GM21619 (cell line): ENCODE measurements at regions not wholly inside any gene's neighbourhood (a gene's known extent, or its start where the extent isn't known, plus 50 kb on each side); places are given as distances from the start of the nearest gene placed in this dataset.
A peak's percentile ranks its signal among the peaks of the same experiment; 100 is the strongest.
"Not testable (repeated sequence)": the region's sequence is repeated elsewhere in the genome, so short reads cannot be mapped to it uniquely, and the experiment has no call there.

ENCODE experiments used
- ATAC-seq: cut with Tn5 transposase; IDR thresholded peaks from one replicate; pipeline ENCODE4 v1.9.1; 2021; ENCODE audit not compliant: unreplicated experiment

DNA sequence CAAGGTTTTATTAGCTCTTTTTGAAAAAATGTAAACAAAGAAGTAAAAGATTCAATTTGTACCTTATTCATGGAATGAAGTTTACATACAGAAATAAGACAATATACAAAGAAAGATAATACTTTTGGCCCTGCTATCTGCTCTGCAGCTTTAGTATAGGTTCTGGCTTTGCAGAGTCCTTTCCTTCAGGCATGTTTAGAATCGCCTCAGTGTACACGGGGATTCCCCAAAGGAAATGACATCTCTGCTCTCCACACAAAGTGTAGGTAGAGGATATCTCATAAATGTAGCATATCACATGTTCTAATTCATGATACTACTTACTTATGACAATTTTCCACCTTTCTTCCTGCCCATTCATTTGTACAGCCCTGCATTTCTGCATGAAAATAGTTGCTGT is 222.6 kb upstream of the DPYD start:
- ATAC-seq = no peak

- no peak for ATAC-seq
These were observed 212.3 kb upstream of the DPYD start for GRCh38 chr1:98133131-98133530.

DNA sequence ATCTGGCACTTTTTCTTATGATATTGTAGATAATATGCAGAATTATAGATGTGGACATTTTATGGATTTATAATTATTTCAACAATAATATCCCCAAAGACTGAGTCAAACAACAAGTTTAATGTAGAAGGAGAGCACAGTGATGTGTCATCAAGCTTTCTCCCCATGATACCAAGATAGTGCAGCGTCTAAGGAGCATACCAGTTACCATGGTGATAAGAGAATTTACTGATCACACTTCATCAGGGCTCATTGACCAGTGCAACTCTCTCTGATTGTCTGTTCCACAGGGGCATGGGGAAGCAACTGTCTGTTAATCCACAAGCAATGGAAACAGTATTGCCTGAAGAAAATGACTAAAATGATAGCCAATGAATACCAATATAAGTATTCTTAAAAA is 209.6 kb upstream of the DPYD start:
- ATAC-seq = no peak

DNA sequence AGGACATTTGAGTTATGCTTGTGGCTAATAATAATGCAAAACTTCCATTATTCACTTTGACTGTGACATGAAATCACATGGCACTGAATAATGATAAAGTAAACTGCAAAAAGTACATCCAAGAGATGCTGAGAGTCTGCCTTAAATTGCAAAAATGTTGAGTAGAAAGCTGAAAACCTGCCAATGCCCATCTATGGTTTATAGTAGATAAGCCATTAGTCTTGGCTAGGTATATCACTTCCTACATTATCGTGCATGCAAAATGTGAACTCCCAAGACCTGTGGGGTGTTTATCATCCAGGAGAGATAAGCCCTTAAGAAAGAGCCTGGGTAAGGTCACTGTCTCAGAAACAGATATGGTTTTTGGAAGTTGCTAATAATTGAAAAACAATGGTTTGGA is 208.7 kb upstream of the DPYD start:
- ATAC-seq = no peak

GRCh38 chr1:98126740-98127139 is 205.9 kb upstream of the DPYD start:
- no peak for ATAC-seq

- ATAC-seq = no peak
These were observed 200.8 kb upstream of the DPYD start for GRCh38 chr1:98121646-98122045.

DNA sequence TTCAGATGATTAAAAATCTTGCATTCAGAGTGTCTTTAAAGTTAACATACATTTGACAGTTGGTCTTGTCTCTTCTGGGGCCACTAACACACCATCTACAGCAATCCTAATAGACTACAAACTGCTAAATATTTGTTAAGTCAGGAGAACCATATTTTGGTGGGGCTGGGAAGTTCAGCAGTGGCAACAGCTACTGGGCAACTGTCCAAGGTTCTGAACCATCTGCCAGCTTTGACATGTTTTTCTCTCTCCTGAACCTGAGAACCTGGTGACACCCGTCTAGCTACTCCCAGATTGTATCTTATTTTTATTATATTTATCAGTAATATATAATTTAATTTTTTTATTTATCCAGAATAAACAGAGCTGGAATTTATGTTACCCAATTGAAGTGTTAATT is 199.0 kb upstream of the DPYD start:
- ATAC-seq = no peak

DNA sequence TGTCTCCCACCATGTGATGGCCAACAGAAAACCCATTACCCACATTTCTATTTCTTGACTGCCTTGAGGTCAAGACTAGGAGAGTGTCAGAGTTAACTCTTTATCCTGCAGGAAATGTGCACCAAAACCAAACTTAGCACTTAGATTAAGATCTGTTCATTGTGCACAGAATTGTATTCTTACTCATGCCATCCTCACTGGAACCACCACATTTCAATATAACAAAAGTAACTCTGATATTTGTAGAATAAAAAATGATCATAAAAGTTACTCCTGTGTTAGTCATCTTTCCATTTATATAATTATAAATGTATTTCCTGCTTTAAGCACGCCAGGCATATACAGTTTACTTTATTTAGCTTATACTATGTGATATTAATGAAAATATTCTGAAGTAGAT is 193.0 kb upstream of the DPYD start:
- no peak for ATAC-seq

DNA sequence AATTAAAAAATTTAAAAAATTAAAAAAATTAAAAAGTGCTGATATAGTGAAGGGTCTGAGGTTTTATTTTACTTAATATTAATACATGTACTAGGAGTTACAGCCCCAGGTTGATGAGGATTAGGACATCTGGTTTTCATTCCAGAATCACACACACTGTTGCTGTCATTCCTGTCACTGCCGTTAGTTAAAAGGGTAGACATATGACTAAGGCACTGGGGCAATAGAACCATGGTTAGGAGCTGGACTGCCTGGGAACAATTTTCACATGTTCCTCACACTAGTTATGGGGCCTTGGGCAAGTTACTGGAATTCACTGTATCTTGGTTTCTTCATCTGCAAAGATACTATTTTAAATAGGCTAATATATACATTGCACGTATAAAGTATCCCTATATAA is 191.8 kb upstream of the DPYD start:
- no peak for ATAC-seq

GRCh38 chr1:98110674-98111073 is 189.8 kb upstream of the DPYD start:
- no peak for ATAC-seq

GRCh38 chr1:98108378-98108777 is 187.5 kb upstream of the DPYD start:
- not testable (repeated sequence) for ATAC-seq

GRCh38 chr1:98107256-98107655 is 186.4 kb upstream of the DPYD start:
- no peak for ATAC-seq

GRCh38 chr1:98104289-98104688 is 183.5 kb upstream of the DPYD start:
- ATAC-seq = no peak

DNA sequence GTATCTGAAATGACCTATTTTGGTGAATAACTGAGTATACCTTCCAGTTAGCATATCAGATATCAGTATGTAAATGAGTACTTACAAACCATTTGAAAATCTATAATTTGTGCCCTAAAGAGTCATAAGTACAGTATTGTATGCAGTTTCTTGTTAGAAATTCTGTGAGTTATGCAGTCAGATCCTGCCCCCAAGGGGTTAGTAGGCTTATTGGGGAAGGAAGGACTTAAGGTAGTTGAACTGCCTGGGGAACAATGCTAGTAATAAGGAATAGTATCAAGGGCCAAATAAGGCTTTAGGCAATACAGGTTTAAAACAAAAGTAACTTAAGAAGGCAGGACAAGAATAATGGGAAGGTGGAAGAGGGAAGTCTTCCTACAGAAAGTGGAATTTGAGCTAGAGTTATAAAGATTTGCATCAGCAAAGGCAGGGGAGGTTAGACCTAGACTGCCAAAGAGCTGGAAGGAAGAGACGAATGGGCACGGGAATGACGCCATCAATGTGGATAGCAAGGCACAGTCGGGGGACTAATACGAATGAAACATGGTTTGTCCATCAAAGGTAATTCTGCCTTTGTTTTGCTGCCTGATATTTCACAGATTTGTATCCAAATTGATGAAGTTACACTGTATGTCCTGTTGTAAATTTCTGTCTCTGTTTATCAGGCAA is 182.9 kb upstream of the DPYD start:
- ATAC-seq = no peak

DNA sequence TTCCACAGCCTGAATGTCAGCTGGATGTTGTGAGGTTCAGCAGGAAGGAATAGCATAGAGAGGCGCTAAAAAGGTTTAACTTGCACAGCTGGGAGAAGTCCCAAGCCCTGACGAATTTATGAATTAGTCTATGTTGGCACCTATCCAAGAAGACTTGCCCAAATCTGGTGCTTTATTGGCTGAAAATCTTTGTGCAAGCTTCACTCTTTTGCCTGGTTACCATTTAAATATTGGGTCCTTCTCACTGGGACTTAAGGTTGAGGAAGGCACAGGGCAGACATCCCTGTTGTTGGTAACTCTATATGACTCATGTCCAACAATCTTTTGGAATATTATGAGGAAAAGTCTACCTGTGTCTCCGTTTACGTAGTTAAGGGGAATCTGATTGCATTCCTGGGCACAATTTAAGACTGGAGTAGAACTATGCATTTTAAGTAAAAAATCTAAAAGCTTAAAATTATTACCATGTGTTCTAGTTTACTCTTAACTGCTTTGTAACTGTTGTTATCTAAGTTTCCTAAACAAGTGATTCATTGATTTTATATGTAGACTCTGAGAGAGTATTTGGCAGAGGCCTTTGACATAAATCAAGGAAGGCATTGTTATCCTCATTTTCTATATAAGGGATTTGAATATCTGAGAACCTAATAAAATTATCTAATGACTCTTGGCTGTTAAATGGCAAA is 181.7 kb upstream of the DPYD start:
- no peak for ATAC-seq

- ATAC-seq = no peak
These were observed 180.5 kb upstream of the DPYD start for GRCh38 chr1:98101364-98101763.

DNA sequence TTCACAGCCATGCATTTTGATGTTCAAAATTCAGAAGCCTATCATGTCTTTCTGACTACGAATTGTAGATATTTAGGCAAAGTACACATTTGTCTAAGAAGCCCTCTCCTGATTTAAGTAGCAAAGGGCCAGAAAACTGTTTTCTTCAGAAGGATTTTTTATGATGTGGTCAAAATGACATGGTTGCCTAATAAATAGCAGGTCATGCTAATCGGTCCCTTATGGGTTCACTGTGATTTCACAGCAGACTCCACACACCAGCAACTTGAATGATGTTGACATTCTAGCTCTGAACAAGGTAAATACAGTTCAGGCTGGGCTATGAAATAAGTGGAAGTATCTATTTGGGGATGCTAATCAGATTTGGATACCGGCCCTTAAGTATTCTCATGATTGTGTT is 178.7 kb upstream of the DPYD start:
- no peak for ATAC-seq

- ATAC-seq = no peak
These were observed 177.6 kb upstream of the DPYD start for GRCh38 chr1:98098473-98098872.

DNA sequence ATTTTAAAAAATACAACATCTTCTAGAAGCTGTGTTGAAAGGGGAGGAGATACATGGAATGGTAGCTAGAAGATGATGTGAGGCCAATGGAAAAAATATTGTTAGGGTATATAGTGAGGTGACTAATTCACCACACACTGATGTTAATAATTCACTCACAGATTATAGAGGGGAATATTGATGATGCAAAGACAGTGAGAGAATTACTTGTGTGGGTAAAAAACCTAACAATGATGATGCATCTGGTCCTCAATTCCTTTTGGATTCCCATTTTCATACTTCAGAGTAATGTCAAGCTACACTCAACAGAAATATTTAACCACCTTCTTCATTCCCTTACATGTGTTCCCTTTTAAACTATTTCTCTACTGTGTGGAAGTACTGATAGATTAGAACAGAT is 169.5 kb upstream of the DPYD start:
- ATAC-seq = peak; percentile 59

GRCh38 chr1:98088381-98088780 is 167.5 kb upstream of the DPYD start:
- no peak for ATAC-seq

- ATAC-seq = no peak
These were observed 166.1 kb upstream of the DPYD start for GRCh38 chr1:98086796-98087441.

DNA sequence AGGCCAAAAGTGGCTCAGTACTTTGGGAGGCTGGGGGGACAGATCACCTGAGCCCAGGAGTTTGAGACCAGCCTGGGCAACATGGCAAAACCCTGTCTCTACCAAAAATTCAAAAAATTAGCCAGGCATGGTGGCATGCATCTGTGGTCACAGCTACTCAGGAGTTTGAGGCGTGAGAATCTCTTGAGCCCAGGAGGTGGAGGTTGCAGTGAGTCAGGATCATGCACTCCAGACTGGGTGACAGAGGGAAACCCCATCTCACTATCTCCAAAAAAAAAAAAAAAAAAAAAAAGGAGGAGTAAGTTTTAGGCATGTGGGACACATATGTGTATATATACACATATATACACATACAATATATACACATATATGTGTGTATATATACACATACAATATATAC is 165.3 kb upstream of the DPYD start:
- no peak for ATAC-seq
